GM21447 (cell line): ENCODE measurements at regions not wholly inside any gene's neighbourhood (a gene's known extent, or its start where the extent isn't known, plus 50 kb on each side); places are given as distances from the start of the nearest gene placed in this dataset.

Source experiments
- ATAC-seq: cut with Tn5 transposase; IDR thresholded peaks from one replicate; pipeline ENCODE4 v1.9.1; 2021; ENCODE audit not compliant: unreplicated experiment

- no peak for ATAC-seq
Measured at GRCh38 chr9:2243666-2244555, 228.8 kb downstream of the SMARCA2 start.

- no peak for ATAC-seq
Measured at GRCh38 chr9:2247340-2247739, 232.2 kb downstream of the SMARCA2 start.

- no peak for ATAC-seq
Measured at GRCh38 chr9:2248768-2249265, 233.7 kb downstream of the SMARCA2 start.

- ATAC-seq = no peak
Measured at GRCh38 chr9:2253636-2254580, 238.8 kb downstream of the SMARCA2 start.

- ATAC-seq = no peak
Measured at GRCh38 chr9:2255128-2255527, 240.0 kb downstream of the SMARCA2 start.

GRCh38 chr9:2257248-2257929 lies 242.2 kb downstream of the SMARCA2 start:
- ATAC-seq = no peak

GRCh38 chr9:2260417-2261306 lies 245.5 kb downstream of the SMARCA2 start:
- no peak for ATAC-seq

GRCh38 chr9:2261421-2262103 lies 246.4 kb downstream of the SMARCA2 start:
- ATAC-seq = no peak

- no peak for ATAC-seq
Measured at GRCh38 chr9:2262386-2263071, 247.4 kb downstream of the SMARCA2 start.

GRCh38 chr9:2263111-2263510 lies 248.0 kb downstream of the SMARCA2 start:
- ATAC-seq = no peak

- ATAC-seq = no peak
Measured at GRCh38 chr9:2263665-2264064, 248.5 kb downstream of the SMARCA2 start.

GRCh38 chr9:2264081-2264480 lies 248.9 kb downstream of the SMARCA2 start:
- ATAC-seq = no peak

- ATAC-seq = no peak
Measured at GRCh38 chr9:2267181-2267745, 252.1 kb downstream of the SMARCA2 start.

- no peak for ATAC-seq
Measured at GRCh38 chr9:2269778-2270177, 254.6 kb downstream of the SMARCA2 start.

- no peak for ATAC-seq
Measured at GRCh38 chr9:2270565-2270964, 255.4 kb downstream of the SMARCA2 start.

- ATAC-seq = peak; percentile 82
Measured at GRCh38 chr9:2271426-2271825, 256.3 kb downstream of the SMARCA2 start.

GRCh38 chr9:2274762-2275161 lies 259.6 kb downstream of the SMARCA2 start:
- no peak for ATAC-seq

GRCh38 chr9:2276296-2276695 lies 261.1 kb downstream of the SMARCA2 start:
- no peak for ATAC-seq
